ENCODE measurements at regions not wholly inside any gene's neighbourhood (a gene's known extent, or its start where the extent isn't known, plus 50 kb on each side); places are given as distances from the start of the nearest gene placed in this dataset.

- H3K4me3 ChIP-seq (ENCODE audit: low read depth, low read length), result no peak overlapping the region
- CTCF ChIA-PET, result no interaction called here
- POLR2A ChIA-PET, result no interaction called here
- DNase-seq (ENCODE audit: low read depth, low spot score), result no peak
- TF ChIP-seq CTCF (IDR thresholded peaks at IDR 0.05; ENCODE audit: insufficient read depth, low read length, missing control alignments), result no peak
These were observed 350.3 kb downstream of the GPAM start for GRCh38 chr10:111833251-111833650.

DNA sequence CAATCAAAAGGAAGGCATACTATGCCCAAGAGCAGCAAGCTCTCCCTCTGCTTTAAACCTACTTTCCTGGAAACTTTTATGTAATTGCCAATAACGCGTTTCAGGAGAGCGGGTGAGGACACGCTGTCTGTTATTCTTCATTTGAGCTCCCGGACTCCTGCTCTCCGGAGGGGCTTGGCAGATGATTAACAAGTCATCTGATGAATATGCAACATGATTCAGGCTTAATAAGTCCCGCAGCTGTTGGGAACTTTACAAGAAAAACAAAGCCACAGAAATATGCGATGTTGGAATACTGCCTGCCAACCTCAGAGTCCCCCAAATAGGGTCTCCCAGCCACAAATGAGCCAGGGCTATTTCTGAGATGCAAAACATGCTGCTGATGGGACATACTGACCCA is 348.0 kb downstream of the GPAM start:
- no peak overlapping the region for H3K4me3 ChIP-seq (ENCODE audit: low read depth, low read length)
- DNase-seq (ENCODE audit: low read depth, low spot score), result peak; percentile 1
- TF ChIP-seq CTCF (IDR thresholded peaks at IDR 0.05; ENCODE audit: insufficient read depth, low read length, missing control alignments), result no peak
- POLR2A ChIA-PET, result no interaction called here
- CTCF ChIA-PET, result no interaction called here

GRCh38 chr10:111836064-111836463 is 347.5 kb downstream of the GPAM start:
- TF ChIP-seq CTCF (IDR thresholded peaks at IDR 0.05; ENCODE audit: insufficient read depth, low read length, missing control alignments), result no peak
- no peak for DNase-seq (ENCODE audit: low read depth, low spot score)
- ChIA-PET POLR2A (no interaction called here), CTCF (no interaction called here)
- H3K4me3 ChIP-seq (ENCODE audit: low read depth, low read length), result no peak overlapping the region

- CTCF ChIA-PET, result no interaction called here
- H3K4me3 ChIP-seq (ENCODE audit: low read depth, low read length), result no peak overlapping the region
- POLR2A ChIA-PET, result no interaction called here
- no peak for TF ChIP-seq CTCF (IDR thresholded peaks at IDR 0.05; ENCODE audit: insufficient read depth, low read length, missing control alignments)
- DNase-seq (ENCODE audit: low read depth, low spot score), result no peak
These were observed 347.0 kb downstream of the GPAM start for GRCh38 chr10:111836571-111836970.

GRCh38 chr10:111837086-111837485 is 346.5 kb downstream of the GPAM start:
- TF ChIP-seq CTCF (IDR thresholded peaks at IDR 0.05; ENCODE audit: insufficient read depth, low read length, missing control alignments), result no peak
- POLR2A ChIA-PET, result no interaction called here
- DNase-seq (ENCODE audit: low read depth, low spot score), result no peak
- H3K4me3 ChIP-seq (ENCODE audit: low read depth, low read length), result no peak overlapping the region
- CTCF ChIA-PET, result no interaction called here

- no peak for TF ChIP-seq CTCF (IDR thresholded peaks at IDR 0.05; ENCODE audit: insufficient read depth, low read length, missing control alignments)
- DNase-seq (ENCODE audit: low read depth, low spot score), result no peak
- no peak overlapping the region for H3K4me3 ChIP-seq (ENCODE audit: low read depth, low read length)
- ChIA-PET POLR2A (no interaction called here), CTCF (no interaction called here)
These were observed 345.6 kb downstream of the GPAM start for GRCh38 chr10:111837985-111838384.

Measured in AG04449 (cell line).